OCI-M2 (cell line): ENCODE measurements at regions not wholly inside any gene's neighbourhood (a gene's known extent, or its start where the extent isn't known, plus 50 kb on each side); places are given as distances from the start of the nearest gene placed in this dataset.

Experiments used
- DNase-seq: peaks from one replicate; lab custom pipeline; 2025; ENCODE audit not compliant: unreplicated experiment; lab: John Stamatoyannopoulos, UW

DNA sequence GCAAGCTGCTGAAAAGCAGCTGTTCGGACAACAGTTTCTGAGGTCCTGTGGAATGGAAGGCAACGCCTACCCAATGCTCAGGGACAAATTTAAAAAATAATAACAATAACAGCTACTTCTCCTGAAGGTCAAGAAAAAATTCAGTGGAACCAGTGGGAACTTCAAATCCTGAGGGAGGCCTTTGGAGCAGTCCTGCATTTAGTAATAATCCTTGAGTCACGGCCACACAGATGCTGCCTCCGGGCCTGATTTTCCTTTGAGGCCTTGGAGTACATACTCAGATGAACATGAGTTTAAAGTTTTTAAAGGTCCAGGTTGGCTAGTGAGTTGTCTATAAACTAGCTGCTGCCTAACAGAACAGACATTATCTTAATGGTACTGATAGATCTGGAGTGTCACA is 268.0 kb downstream of the MSRB3 start:
- DNase-seq = no peak

GRCh38 chr12:65556676-65557437 is 267.4 kb upstream of the HMGA2 start:
- no peak for DNase-seq

- no peak for DNase-seq
Measured at GRCh38 chr12:65557438-65558181, 266.7 kb upstream of the HMGA2 start.

- no peak for DNase-seq
Measured at GRCh38 chr12:65560286-65560685, 264.0 kb upstream of the HMGA2 start.

DNA sequence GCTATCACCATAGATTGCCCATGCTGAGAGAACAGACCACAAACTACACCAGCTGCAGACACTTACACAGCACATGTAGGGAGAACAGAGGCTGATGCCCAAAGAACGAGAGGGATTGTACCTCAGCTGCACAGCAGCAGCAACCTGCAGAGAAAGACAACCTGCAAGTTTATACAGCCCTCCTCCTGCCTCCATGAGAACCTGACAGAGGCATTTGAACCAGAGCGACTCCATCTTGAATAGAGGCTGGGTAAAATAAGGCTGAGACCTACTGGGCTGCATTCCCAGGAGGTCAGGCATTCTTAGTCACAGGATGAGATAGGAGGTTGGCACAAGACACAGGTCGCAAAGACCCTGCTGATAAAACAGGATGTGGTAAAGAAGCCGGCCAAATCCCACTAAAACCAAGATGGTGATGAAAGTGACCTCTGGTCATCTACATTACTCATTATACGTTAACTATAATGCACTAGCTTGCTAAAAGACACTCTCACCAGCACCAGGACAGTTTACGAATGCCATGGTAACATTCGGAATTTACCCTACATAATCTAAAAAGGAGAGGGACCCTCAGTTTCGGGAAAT is 262.4 kb upstream of the HMGA2 start:
- no peak for DNase-seq

- DNase-seq = no peak
Measured at GRCh38 chr12:65565601-65566560, 258.4 kb upstream of the HMGA2 start.

GRCh38 chr12:65566751-65567150 is 257.5 kb upstream of the HMGA2 start:
- no peak for DNase-seq

GRCh38 chr12:65567820-65568219 is 256.5 kb upstream of the HMGA2 start:
- no peak for DNase-seq

GRCh38 chr12:65568517-65568916 is 255.8 kb upstream of the HMGA2 start:
- no peak for DNase-seq

GRCh38 chr12:65570451-65571130 is 253.7 kb upstream of the HMGA2 start:
- no peak for DNase-seq

- no peak for DNase-seq
Measured at GRCh38 chr12:65574867-65575266, 249.4 kb upstream of the HMGA2 start.

DNA sequence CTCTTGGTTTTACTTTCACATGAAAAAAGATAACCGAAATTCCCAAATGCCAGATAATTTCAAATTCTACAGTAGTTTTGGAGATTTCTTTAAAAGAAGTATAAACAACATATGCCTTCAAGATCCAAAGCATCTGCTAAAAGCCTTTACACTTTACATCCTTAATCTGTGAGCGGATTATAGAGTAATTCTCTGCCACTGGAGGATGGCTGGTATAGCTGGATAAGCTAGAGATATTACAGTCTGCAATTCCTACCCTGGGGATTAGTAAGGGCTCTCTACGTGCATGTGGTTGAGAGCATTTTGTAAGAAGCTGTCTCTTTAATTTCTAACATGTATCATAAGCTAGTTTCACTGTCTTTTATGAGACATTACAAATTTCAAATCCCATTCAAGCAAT is 240.3 kb upstream of the HMGA2 start:
- no peak for DNase-seq

GRCh38 chr12:65585648-65586602 is 238.4 kb upstream of the HMGA2 start:
- DNase-seq = no peak

DNA sequence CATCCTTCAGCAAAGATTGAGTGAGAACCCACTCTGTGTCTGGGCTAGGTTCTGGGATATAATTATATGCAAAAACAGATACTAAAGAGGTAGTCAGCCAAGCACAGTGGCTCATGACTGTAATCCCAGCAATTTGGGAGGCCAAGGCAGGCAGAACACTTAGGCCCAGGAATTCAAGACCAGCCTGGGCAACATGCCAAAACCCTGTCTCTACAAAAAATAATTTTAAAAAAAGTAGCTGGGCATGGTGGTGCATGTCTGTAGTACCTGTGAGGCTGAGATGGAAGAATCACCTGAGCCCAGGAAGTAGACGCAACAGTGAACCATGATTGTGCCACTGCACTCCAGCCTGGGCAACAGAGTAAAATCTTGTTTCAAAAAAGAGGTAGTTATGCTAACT is 237.5 kb upstream of the HMGA2 start:
- no peak for DNase-seq

DNA sequence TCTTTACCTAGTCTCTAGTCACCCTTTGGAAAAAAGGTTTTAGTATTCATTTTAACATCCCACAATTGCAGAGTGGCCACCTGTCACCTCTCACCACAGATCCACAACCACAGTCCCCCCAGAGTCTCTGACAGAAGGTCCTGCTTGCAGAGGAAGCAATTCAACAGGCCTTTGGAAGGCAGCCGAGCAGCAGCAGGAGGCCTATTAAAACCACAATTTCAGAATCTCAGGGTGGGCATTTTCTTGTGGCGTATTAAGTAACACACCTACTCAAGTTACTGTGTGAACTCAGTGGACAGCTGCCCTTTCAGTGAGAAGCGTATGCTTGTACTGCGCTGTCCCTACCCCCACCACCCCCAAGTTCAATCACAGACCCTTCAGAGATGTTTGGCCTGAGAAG is 234.0 kb upstream of the HMGA2 start:
- no peak for DNase-seq

- no peak for DNase-seq
Measured at GRCh38 chr12:65592416-65592815, 231.9 kb upstream of the HMGA2 start.

DNA sequence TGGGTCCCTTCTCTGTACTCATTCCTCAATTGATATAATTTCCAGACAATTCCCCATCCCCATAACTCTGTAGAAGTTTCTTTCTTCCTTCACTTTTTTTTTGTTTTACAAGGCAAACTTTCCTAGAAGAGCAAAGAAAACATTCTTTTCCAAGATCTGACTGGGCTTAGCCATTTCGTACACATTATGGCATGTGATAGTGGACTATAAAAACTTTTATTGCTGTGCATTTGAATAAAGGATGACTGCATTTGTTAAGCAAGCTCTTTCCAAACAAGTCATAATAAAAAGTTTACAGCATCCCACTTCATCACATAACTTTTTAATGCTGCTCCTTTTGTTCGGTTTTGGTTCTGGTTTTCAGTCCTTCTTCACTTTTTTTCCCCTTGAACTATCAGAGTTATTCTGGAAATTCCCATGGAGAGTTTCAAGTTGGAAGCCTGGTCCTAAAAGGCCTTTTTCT is 231.0 kb upstream of the HMGA2 start:
- no peak for DNase-seq

DNA sequence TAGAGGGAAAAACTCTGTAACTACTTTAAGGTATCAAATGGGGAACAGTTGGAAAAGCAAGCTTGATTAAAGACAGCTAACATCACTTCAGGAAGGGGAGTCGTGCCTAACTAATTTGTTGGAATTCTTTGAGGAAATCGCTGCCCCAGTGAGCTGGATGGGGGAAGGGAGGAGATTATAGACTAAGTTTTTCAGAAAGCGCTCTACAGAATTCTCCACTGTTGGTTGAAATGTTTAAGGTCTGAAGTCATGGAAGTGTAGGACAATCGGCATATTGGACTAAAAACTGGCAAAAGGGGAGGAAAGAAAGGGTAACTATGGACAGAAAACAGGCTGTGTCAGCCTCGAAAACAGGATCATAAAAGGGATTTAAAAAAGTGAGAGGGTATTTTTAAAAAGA is 229.9 kb upstream of the HMGA2 start:
- DNase-seq = no peak

- no peak for DNase-seq
Measured at GRCh38 chr12:65595016-65595560, 229.2 kb upstream of the HMGA2 start.
